ENCODE measurements at regions not wholly inside any gene's neighbourhood (a gene's known extent, or its start where the extent isn't known, plus 50 kb on each side); places are given as distances from the start of the nearest gene placed in this dataset.
A peak's percentile ranks its signal among the peaks of the same experiment; 100 is the strongest.
"Not testable (repeated sequence)": the region's sequence is repeated elsewhere in the genome, so short reads cannot be mapped to it uniquely, and the experiment has no call there.

- DNase-seq (ENCODE audit: low spot score) (no peak), ATAC-seq (no peak)
Observed at GRCh38 chr1:86798608-86799291, 94.4 kb downstream of the SH3GLB1 start.

DNA sequence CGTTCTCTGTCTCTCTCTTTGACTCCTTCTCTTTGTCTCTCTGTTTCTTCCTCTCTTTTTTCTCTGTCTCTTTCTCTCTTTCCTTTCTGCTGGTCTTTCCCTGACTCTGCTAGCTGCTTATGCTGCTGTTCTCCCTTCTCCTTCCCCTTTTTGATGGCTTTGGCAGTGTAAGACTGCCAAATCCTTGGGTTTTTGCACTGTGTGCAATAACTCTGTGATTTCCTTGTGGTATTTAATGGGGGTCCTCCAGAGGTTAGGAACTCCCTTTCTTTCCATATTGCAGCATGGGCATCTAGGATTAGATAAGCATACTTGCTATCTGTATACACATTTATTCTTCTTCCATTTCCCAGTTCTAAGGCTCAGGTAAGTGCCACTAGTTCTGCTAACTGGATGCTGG, 99.3 kb downstream of the SH3GLB1 start:
- not testable (repeated sequence) for ATAC-seq; DNase-seq (ENCODE audit: low spot score)

- peak; percentile 72 for DNase-seq (ENCODE audit: low spot score)
- ATAC-seq: not testable (repeated sequence)
Observed at GRCh38 chr1:86805898-86806519, 101.6 kb downstream of the SH3GLB1 start.

DNA sequence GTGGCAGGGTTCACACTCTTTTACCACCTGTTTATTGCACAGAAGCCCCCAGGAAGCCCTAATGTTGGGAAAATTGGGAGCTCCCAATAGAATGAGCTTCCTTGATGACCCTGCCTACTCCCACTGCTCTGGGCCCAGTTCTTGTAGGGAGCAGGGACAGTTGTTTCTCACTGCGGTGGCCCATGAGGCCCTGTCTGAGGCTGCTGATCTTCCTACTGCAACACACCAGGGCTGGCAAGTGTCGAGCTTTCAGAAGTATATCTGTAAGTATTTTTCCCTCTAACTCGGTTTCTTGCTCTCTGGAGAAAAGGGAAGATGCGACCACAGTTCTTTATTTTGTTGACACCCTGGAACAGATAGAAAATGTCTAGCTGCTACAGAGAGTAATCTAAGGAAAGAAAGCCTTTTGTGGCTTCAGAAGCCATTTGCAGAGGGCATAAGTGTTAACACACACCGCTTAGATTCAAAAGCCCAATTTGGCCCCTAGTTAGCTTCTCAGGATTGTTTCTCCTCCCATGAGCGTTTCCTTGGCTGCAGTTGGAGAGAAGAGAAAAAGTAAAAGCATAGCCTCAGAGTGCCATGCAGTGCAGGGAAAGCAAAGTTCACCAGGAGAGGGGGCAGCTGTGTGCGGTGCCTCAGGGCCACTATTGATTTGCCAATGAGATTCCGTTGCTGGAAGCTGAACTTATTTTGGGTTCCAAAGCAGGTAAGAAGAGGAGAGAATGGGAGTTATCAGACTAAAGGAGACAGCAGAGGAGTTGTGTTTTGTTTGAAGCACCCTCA, 102.6 kb downstream of the SELENOF start:
- DNase-seq (ENCODE audit: low spot score) (peak; percentile 69), ATAC-seq (peak; percentile 100)

- ATAC-seq (no peak), DNase-seq (ENCODE audit: low spot score) (no peak)
Observed at GRCh38 chr1:86812286-86812685, 101.6 kb downstream of the SELENOF start.
